ENCODE measurements at regions not wholly inside any gene's neighbourhood (a gene's known extent, or its start where the extent isn't known, plus 50 kb on each side); places are given as distances from the start of the nearest gene placed in this dataset.

DNA sequence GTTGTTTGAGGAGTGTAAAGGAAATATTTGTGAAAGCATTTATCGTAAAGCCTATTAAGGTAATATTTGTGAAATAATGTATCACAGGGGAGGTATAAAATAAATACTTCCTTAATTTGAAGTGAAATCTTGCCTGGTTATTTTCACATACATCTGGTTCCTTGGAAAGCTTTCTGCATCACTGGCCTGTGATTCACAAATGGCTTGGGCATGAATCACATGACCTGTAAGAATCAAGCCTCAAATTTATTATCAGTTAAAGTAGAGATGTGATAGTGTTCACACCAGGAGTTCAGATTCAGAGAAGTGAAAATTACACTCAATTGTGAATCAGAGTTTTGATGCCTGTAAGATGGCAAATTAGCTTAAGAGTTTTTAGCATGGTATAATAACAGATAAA is 1911.4 kb downstream of the STIM2 start:
- intact Hi-C loops (cut with micrococcal nuclease): loop anchor here (10.0 kb wide), 1 partner anchor 63 kb away; no protein-coding TSS in a partner anchor

DNA sequence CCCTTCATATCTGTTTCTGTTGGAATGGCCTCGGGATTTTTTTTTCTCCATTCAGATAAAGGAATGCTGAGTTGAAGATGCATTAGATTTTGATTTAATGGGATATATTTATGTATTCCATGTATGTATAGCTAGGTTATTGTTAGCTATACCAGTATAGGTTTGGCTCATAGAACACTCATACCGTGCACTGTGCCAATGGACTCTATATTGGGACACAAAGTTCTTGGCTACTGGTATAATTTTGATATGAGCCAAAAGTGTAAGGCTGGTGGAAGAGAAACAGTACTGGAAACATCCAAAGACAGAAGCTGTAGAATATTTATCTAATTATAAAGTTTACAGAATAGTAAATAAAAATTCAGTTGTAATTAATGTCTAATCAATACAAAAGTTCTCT is 1912.1 kb downstream of the STIM2 start:
- no peaks in the 10 kb centered on the region for H3K36me3 Mint-ChIP-seq
- intact Hi-C loops (cut with micrococcal nuclease): loop anchor here (10.0 kb wide), 1 partner anchor 62 kb away; no protein-coding TSS in a partner anchor
- H3K4me1 Mint-ChIP-seq: no peaks in the 10 kb centered on the region
- no peak overlapping the region for H3K4me3 Mint-ChIP-seq
- peaks cover 3 to 13% (median 8%) of the 10 kb centered on the region in 8 donors for H3K9me3 Mint-ChIP-seq
- no peaks in the 10 kb centered on the region for H3K9me3 ChIP-seq (ENCODE audit: control insufficient read depth in 1 of 2, low read length in 2 of 2)
- CTCF ChIA-PET (ENCODE audit: partially characterized antibody): no interaction called here
- H3K4me3 ChIP-seq (ENCODE audit: low read length in 2 of 2): no peak overlapping the region
- H3K27ac Mint-ChIP-seq: no peak overlapping the region
- H3K4me1 ChIP-seq (ENCODE audit: insufficient read depth, low read length): no peaks in the 10 kb centered on the region
- POLR2A ChIA-PET (ENCODE audit: partially characterized antibody): no interaction called here
- DNase-seq: no peak
- no peak overlapping the region for H3K27ac ChIP-seq (ENCODE audit: low read depth, low read length)
- no peaks in the 10 kb centered on the region for H3K27me3 Mint-ChIP-seq
- no peaks in the 10 kb centered on the region for H3K27me3 ChIP-seq (ENCODE audit: insufficient read depth, low read length)
- H3K36me3 ChIP-seq (ENCODE audit: insufficient read depth, low read length): no peaks in the 10 kb centered on the region

More for the DNA sequence above, 1911.4 kb downstream of the STIM2 start:
- no peaks in the 10 kb centered on the region for H3K36me3 Mint-ChIP-seq
- no peaks in the 10 kb centered on the region for H3K27me3 ChIP-seq (ENCODE audit: insufficient read depth, low read length)
- no peak overlapping the region for H3K27ac Mint-ChIP-seq
- POLR2A ChIA-PET (ENCODE audit: partially characterized antibody): no interaction called here
- no peaks in the 10 kb centered on the region for H3K4me1 Mint-ChIP-seq
- H3K9me3 ChIP-seq (ENCODE audit: control insufficient read depth in 1 of 2, low read length in 2 of 2): no peaks in the 10 kb centered on the region
- no peaks in the 10 kb centered on the region for H3K4me1 ChIP-seq (ENCODE audit: insufficient read depth, low read length)
- H3K4me3 Mint-ChIP-seq: no peak overlapping the region
- no peak for DNase-seq
- no peaks in the 10 kb centered on the region for H3K36me3 ChIP-seq (ENCODE audit: insufficient read depth, low read length)
- no peak overlapping the region for H3K4me3 ChIP-seq (ENCODE audit: low read length in 2 of 2)
- H3K9me3 Mint-ChIP-seq: peaks cover 3 to 13% (median 8%) of the 10 kb centered on the region in 8 donors
- no peak overlapping the region for H3K27ac ChIP-seq (ENCODE audit: low read depth, low read length)
- CTCF ChIA-PET (ENCODE audit: partially characterized antibody): no interaction called here
- no peaks in the 10 kb centered on the region for H3K27me3 Mint-ChIP-seq

DNA sequence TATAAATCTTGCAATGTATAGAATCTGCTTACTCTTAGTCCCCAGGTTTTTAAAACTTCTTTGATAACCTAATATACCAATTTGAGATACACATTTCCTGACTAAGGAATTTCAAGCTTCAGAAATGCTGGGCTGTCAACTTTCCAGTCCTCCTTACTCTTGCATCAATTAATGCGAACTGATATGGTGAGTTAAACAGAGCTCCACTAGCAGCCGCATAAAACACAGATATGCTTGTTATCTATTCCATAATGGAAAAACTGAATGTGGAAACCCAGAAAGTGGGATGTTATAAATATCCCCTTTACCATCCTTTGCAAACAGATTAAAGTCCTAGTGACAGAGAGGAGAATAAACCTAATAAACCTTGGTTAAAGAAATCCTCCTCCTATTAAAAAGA is 1913.7 kb downstream of the STIM2 start:
- H3K27me3 ChIP-seq (ENCODE audit: insufficient read depth, low read length): no peaks in the 10 kb centered on the region

DNA sequence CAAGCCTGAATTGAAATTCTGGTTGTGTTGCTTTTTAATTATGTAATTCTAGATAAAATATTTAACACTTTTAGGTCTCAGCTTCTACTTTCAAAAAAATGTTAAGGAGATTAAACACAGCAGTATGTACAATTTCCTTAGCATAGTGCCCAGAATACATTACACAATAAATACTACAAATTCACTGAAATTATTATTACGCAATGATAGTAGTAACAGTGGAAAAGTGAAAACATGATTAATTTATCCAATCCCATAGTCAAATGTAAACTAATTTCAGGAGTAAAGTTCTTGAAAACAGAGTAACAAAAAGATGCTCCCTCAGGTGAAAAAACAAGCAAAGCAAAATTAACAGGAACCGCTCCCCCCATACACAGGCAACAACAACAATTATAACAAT is 1915.4 kb downstream of the STIM2 start:
- Mint-ChIP-seq H3K4me3 (no peak overlapping the region), H3K9me3 (peaks cover 2 to 15% (median 9%) of the 10 kb centered on the region in 8 donors), H3K36me3 (no peaks in the 10 kb centered on the region), H3K4me1 (no peaks in the 10 kb centered on the region), H3K27ac (no peak overlapping the region), H3K27me3 (no peaks in the 10 kb centered on the region)
- CTCF ChIA-PET (ENCODE audit: partially characterized antibody): no interaction called here
- no peak overlapping the region for H3K4me3 ChIP-seq (ENCODE audit: low read length in 2 of 2)
- intact Hi-C loops (cut with micrococcal nuclease): loop anchor here (10.0 kb wide), 1 partner anchor 59 kb away; no protein-coding TSS in a partner anchor
- no peak for DNase-seq
- no peaks in the 10 kb centered on the region for H3K27me3 ChIP-seq (ENCODE audit: insufficient read depth, low read length)
- no peaks in the 10 kb centered on the region for H3K9me3 ChIP-seq (ENCODE audit: control insufficient read depth in 1 of 2, low read length in 2 of 2)
- H3K36me3 ChIP-seq (ENCODE audit: insufficient read depth, low read length): no peaks in the 10 kb centered on the region
- POLR2A ChIA-PET (ENCODE audit: partially characterized antibody): no interaction called here
- no peaks in the 10 kb centered on the region for H3K4me1 ChIP-seq (ENCODE audit: insufficient read depth, low read length)
- no peak overlapping the region for H3K27ac ChIP-seq (ENCODE audit: low read depth, low read length)

More for the DNA sequence above, 1913.7 kb downstream of the STIM2 start:
- H3K36me3 ChIP-seq (ENCODE audit: insufficient read depth, low read length): no peaks in the 10 kb centered on the region
- intact Hi-C loops (cut with micrococcal nuclease): loop anchor here (10.0 kb wide), 1 partner anchor 60 kb away; no protein-coding TSS in a partner anchor
- ChIA-PET CTCF (ENCODE audit: partially characterized antibody) (no interaction called here), POLR2A (ENCODE audit: partially characterized antibody) (no interaction called here)
- Mint-ChIP-seq H3K4me1 (no peaks in the 10 kb centered on the region), H3K9me3 (peaks cover 2 to 17% (median 8%) of the 10 kb centered on the region in 8 donors), H3K36me3 (no peaks in the 10 kb centered on the region), H3K27ac (no peak overlapping the region), H3K4me3 (no peak overlapping the region), H3K27me3 (no peaks in the 10 kb centered on the region)
- no peak overlapping the region for H3K27ac ChIP-seq (ENCODE audit: low read depth, low read length)
- no peak for DNase-seq
- H3K4me3 ChIP-seq (ENCODE audit: low read length in 2 of 2): no peak overlapping the region
- no peaks in the 10 kb centered on the region for H3K4me1 ChIP-seq (ENCODE audit: insufficient read depth, low read length)
- H3K9me3 ChIP-seq (ENCODE audit: control insufficient read depth in 1 of 2, low read length in 2 of 2): no peaks in the 10 kb centered on the region

DNA sequence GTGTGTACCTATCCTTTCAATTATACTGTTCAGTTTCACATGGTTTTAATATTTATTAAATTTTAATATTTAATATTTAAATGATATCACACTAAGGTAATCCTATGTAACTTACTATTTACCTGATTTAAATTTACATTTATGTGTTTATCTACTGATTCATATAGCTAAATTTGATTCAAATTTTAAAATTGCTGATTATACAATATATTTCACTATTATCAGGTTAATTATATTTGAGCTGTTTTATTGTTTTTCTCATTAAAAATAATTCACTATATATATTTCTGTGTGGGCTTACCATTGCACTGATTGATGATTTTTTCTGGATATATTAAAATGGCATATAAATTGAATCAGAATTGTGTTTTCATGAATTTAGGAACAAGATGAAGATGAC is 1923.5 kb downstream of the STIM2 start:
- no peaks in the 10 kb centered on the region for H3K36me3 Mint-ChIP-seq
- ChIA-PET POLR2A (ENCODE audit: partially characterized antibody) (no interaction called here), CTCF (ENCODE audit: partially characterized antibody) (no interaction called here)
- no peak overlapping the region for H3K4me3 Mint-ChIP-seq
- H3K27me3 ChIP-seq (ENCODE audit: insufficient read depth, low read length): no peaks in the 10 kb centered on the region
- peaks cover 0 to 8% (median 1%) of the 10 kb centered on the region in 8 donors for H3K9me3 Mint-ChIP-seq
- no peaks in the 10 kb centered on the region for H3K27me3 Mint-ChIP-seq
- no peaks in the 10 kb centered on the region for H3K36me3 ChIP-seq (ENCODE audit: insufficient read depth, low read length)
- no peaks in the 10 kb centered on the region for H3K9me3 ChIP-seq (ENCODE audit: control insufficient read depth in 1 of 2, low read length in 2 of 2)
- H3K4me1 Mint-ChIP-seq: no peaks in the 10 kb centered on the region
- DNase-seq: no peak
- H3K27ac ChIP-seq (ENCODE audit: low read depth, low read length): no peak overlapping the region
- intact Hi-C loops (cut with micrococcal nuclease): no loop called here
- no peak overlapping the region for H3K27ac Mint-ChIP-seq
- no peaks in the 10 kb centered on the region for H3K4me1 ChIP-seq (ENCODE audit: insufficient read depth, low read length)
- H3K4me3 ChIP-seq (ENCODE audit: low read length in 2 of 2): no peak overlapping the region

DNA sequence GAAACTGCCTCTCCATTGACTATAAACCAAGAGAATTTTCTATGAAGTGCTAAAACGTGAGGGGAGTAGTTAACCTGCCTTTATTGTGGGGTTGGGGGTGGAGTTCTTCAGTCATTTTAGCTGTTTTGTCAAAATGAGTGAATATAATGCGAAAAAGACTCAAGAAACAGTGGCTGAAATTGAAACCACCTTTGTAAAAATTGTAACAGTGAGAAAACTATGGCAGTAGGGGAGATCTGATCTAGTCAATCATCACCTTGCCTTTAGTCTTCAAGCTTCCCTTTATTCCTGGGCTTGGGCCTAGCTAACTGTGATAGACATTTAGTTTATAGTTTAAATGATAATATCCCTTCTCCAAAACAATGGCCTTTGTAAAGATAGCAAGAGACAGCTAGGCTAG is 1927.3 kb downstream of the STIM2 start:
- no peaks in the 10 kb centered on the region for H3K36me3 Mint-ChIP-seq
- no peak overlapping the region for H3K4me3 ChIP-seq (ENCODE audit: low read length in 2 of 2)
- no peak overlapping the region for H3K27ac Mint-ChIP-seq
- no peaks in the 10 kb centered on the region for H3K4me1 ChIP-seq (ENCODE audit: insufficient read depth, low read length)
- H3K9me3 ChIP-seq (ENCODE audit: control insufficient read depth in 1 of 2, low read length in 2 of 2): no peaks in the 10 kb centered on the region
- H3K4me1 Mint-ChIP-seq: no peaks in the 10 kb centered on the region
- no peaks in the 10 kb centered on the region for H3K27me3 Mint-ChIP-seq
- no peak overlapping the region for H3K27ac ChIP-seq (ENCODE audit: low read depth, low read length)
- intact Hi-C loops (cut with micrococcal nuclease): no loop called here
- peaks cover 0 to 8% (median 4%) of the 10 kb centered on the region in 8 donors for H3K9me3 Mint-ChIP-seq
- no peak for DNase-seq
- ChIA-PET CTCF (ENCODE audit: partially characterized antibody) (no interaction called here), POLR2A (ENCODE audit: partially characterized antibody) (no interaction called here)
- H3K4me3 Mint-ChIP-seq: no peak overlapping the region
- no peaks in the 10 kb centered on the region for H3K27me3 ChIP-seq (ENCODE audit: insufficient read depth, low read length)
- no peaks in the 10 kb centered on the region for H3K36me3 ChIP-seq (ENCODE audit: insufficient read depth, low read length)

DNA sequence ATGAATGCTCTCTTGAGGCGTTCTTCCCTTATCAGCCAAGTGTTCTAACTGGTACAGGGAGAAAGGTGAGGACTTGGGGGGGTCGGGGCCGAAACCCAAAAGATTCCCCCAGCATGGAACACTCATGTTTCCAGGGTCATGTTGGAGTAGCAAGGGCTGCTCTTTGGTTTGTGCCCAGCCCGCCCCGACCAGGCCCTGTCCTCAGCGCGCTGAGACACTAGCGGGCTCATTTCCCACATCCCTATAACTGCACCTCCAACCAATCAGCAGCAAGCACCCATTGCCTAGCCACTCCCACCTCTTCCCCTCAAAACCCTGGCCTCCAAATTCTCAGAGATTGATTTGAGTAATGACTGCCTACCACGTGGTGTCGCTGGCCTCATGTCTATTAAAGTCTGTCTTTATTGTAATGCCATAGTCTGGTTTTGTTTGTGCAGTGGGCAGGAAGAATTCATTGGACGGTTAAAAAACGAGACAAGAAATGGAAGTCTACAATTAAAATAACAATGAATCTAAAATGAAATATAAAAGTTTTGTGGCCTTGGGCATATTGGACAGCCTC is 1928.4 kb downstream of the STIM2 start:
- Histone ChIP-seq H3K27ac (ENCODE audit: low read depth, low read length) (no peak overlapping the region), H3K4me1 (ENCODE audit: insufficient read depth, low read length) (no peaks in the 10 kb centered on the region), H3K9me3 (ENCODE audit: control insufficient read depth in 1 of 2, low read length in 2 of 2) (no peaks in the 10 kb centered on the region), H3K36me3 (ENCODE audit: insufficient read depth, low read length) (no peaks in the 10 kb centered on the region), H3K4me3 (ENCODE audit: low read length in 2 of 2) (no peak overlapping the region), H3K27me3 (ENCODE audit: insufficient read depth, low read length) (no peaks in the 10 kb centered on the region)
- CTCF ChIA-PET (ENCODE audit: partially characterized antibody): no interaction called here
- Mint-ChIP-seq H3K36me3 (no peaks in the 10 kb centered on the region), H3K4me3 (peak overlapping the region in 1 of 8 donors; percentile 1), H3K4me1 (no peaks in the 10 kb centered on the region), H3K27ac (no peak overlapping the region), H3K27me3 (no peaks in the 10 kb centered on the region), H3K9me3 (peaks cover 0 to 12% (median 5%) of the 10 kb centered on the region in 8 donors)
- intact Hi-C loops (cut with micrococcal nuclease): no loop called here
- POLR2A ChIA-PET (ENCODE audit: partially characterized antibody): no interaction called here
- no peak for DNase-seq

All from CD4-positive, alpha-beta memory T cell (primary cell).